Loucy (cell line): ENCODE measurements at regions not wholly inside any gene's neighbourhood (a gene's known extent, or its start where the extent isn't known, plus 50 kb on each side); places are given as distances from the start of the nearest gene placed in this dataset.

Experiments used
- EZH2phosphoT487 ChIP-seq: fragments of 200-600 bp; IDR thresholded peaks from 2 replicates; pipeline ENCODE4 v1.6.1; 2018; ENCODE audit warnings: antibody characterized with exemption, mild to moderate bottlenecking, moderate library complexity, borderline replicate concordance
- TF ChIP-seq, protein P1 (sequence below): fragments of 200-600 bp; sonication (generic); conservative IDR thresholded peaks from 2 replicates; pipeline ENCODE4 v1.5.1; 2014; ENCODE audit warnings: mild to moderate bottlenecking, antibody characterized with exemption, low read length

DNA sequence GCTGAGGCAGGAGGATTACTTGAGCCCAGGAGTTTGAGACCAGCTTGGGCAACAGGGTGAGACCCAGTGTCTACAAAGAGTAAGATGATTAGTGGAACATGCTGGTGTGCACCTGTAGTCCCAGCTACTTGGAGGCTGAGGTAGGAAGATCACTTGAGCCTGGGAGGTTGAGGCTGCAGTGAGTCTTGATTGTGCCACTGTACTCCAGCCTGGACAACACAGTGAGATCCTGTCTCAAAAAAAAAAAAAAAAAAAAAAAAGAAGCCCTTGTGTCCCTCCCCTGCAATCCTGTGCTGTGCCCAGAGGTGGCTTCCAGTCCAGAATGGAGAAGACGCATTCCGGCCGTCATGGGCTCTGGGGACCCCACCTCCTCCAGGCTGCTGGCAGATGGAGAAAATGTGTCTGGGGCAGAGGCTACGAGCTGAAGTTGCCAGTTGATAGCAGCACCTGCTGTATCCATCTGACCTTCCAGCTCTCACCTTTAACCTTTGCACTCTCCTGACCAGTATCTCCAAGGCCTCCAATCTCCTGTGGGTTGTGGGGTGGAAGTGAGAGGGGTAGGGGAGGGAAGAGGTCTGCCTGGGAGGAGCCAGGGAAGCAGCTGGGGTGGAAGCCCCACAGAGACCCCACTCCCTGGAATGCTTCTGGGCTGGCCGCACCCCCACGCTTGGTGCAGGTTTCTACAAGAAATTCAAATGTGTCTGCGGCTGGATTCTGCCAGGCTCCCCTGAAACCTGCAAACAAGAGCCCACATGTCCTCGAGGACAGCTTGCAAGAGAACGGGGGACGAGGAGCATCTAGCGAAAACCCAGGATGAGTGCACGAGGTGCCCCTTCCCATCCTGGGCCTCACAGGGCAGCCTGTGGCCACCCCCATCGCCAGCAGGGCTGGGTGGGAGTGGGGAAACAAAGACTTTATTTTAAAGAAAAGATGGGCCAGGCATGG lies 148.3 kb upstream of the IER5L start:
- TF ChIP-seq, protein P1, sequence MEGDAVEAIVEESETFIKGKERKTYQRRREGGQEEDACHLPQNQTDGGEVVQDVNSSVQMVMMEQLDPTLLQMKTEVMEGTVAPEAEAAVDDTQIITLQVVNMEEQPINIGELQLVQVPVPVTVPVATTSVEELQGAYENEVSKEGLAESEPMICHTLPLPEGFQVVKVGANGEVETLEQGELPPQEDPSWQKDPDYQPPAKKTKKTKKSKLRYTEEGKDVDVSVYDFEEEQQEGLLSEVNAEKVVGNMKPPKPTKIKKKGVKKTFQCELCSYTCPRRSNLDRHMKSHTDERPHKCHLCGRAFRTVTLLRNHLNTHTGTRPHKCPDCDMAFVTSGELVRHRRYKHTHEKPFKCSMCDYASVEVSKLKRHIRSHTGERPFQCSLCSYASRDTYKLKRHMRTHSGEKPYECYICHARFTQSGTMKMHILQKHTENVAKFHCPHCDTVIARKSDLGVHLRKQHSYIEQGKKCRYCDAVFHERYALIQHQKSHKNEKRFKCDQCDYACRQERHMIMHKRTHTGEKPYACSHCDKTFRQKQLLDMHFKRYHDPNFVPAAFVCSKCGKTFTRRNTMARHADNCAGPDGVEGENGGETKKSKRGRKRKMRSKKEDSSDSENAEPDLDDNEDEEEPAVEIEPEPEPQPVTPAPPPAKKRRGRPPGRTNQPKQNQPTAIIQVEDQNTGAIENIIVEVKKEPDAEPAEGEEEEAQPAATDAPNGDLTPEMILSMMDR, result no peak
- no peak for TF ChIP-seq EZH2phosphoT487
